HUES6 (cell line): ENCODE measurements at regions not wholly inside any gene's neighbourhood (a gene's known extent, or its start where the extent isn't known, plus 50 kb on each side); places are given as distances from the start of the nearest gene placed in this dataset.
"Not testable (repeated sequence)": the region's sequence is repeated elsewhere in the genome, so short reads cannot be mapped to it uniquely, and the experiment has no call there.

Source experiments
- H3K27ac ChIP-seq: 2 replicates; pipeline ENCODE4 v1.7.0; 2013; ENCODE audit warnings: low read depth, mild to moderate bottlenecking, low read length, inconsistent platforms
- H3K27me3 ChIP-seq: 2 replicates; pipeline ENCODE4 v1.6.1; 2013; ENCODE audit warnings: low read length; ENCODE audit not compliant: control insufficient read depth, insufficient read depth
- H3K36me3 ChIP-seq: 2 replicates; pipeline ENCODE4 v1.6.1; 2013; ENCODE audit warnings: low read length; ENCODE audit not compliant: control insufficient read depth, insufficient read depth
- H3K4me1 ChIP-seq: 2 replicates; pipeline ENCODE4 v1.6.1; 2013; ENCODE audit warnings: low read length; ENCODE audit not compliant: control insufficient read depth, insufficient read depth
- H3K4me3 ChIP-seq: 2 replicates; pipeline ENCODE4 v1.5.1; 2013; ENCODE audit warnings: low read depth, low read length
- H3K9ac ChIP-seq: one replicate; pipeline ENCODE4 v1.6.1; 2013; ENCODE audit warnings: mild to moderate bottlenecking, low read length
- H3K9me3 ChIP-seq: 2 replicates; pipeline ENCODE4 v1.6.1; 2013; ENCODE audit warnings: low read depth, low read length; ENCODE audit not compliant: control insufficient read depth, insufficient read depth

- H3K4me3 ChIP-seq, H3K27ac ChIP-seq, H3K9me3 ChIP-seq, H3K9ac ChIP-seq, H3K4me1 ChIP-seq, H3K36me3 ChIP-seq, H3K27me3 ChIP-seq: not testable (repeated sequence)
Observed at GRCh38 chr22:10526079-10526478, 5001.9 kb upstream of the OR11H1 start.

GRCh38 chr22:10531141-10531540, 4996.9 kb upstream of the OR11H1 start:
- H3K36me3 ChIP-seq, H3K4me1 ChIP-seq, H3K27ac ChIP-seq, H3K9ac ChIP-seq, H3K4me3 ChIP-seq, H3K27me3 ChIP-seq, H3K9me3 ChIP-seq: not testable (repeated sequence)

- H3K27ac ChIP-seq, H3K9me3 ChIP-seq, H3K4me3 ChIP-seq, H3K36me3 ChIP-seq, H3K4me1 ChIP-seq, H3K27me3 ChIP-seq, H3K9ac ChIP-seq: not testable (repeated sequence)
Observed at GRCh38 chr22:10572531-10572930, 4955.5 kb upstream of the OR11H1 start.

DNA sequence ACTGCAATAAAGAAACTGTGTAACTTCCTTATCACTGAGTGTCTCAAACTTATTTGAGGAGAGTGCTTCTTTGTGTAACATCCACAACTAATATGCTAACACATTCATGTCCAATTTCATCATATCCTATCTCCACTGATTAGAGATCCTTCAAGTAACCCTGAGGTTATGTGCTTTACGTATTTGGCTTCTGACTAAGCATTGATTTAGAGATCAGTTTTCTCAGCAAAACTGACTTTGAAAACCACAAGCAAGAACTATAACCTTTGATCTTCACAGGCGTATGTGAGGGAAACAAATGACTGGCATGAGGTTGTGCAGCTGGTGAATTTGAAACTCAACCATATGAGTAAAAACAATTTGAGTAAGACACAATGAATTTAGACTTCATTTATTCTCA, 4926.9 kb upstream of the OR11H1 start:
- H3K27me3 ChIP-seq, H3K27ac ChIP-seq, H3K9ac ChIP-seq, H3K4me1 ChIP-seq, H3K9me3 ChIP-seq, H3K36me3 ChIP-seq, H3K4me3 ChIP-seq: not testable (repeated sequence)

GRCh38 chr22:10631961-10632360, 4896.0 kb upstream of the OR11H1 start:
- not testable (repeated sequence) for H3K9ac ChIP-seq, H3K36me3 ChIP-seq, H3K4me1 ChIP-seq, H3K4me3 ChIP-seq, H3K9me3 ChIP-seq, H3K27ac ChIP-seq, H3K27me3 ChIP-seq

DNA sequence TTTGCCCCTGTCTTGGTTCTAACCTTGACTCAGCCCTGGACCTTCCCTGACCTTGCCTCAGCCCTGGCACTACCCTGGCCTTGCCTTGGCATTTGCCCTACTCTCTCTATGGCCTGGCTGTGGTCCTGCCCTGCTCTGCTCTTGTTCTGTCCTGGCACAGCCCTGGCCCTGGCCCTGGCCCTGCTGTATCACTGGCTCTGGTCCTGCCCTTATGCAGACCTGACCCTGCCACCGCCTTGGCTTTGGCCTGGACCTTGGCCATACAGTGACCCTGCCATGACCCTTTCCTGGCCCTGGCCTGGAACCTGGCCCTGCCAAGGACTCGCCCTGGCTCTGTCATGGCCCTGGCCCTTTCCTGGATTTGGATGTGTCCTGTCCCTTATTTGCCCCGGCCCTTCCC, 4892.7 kb upstream of the OR11H1 start:
- not testable (repeated sequence) for H3K27ac ChIP-seq, H3K4me3 ChIP-seq, H3K27me3 ChIP-seq, H3K9ac ChIP-seq, H3K4me1 ChIP-seq, H3K9me3 ChIP-seq, H3K36me3 ChIP-seq

DNA sequence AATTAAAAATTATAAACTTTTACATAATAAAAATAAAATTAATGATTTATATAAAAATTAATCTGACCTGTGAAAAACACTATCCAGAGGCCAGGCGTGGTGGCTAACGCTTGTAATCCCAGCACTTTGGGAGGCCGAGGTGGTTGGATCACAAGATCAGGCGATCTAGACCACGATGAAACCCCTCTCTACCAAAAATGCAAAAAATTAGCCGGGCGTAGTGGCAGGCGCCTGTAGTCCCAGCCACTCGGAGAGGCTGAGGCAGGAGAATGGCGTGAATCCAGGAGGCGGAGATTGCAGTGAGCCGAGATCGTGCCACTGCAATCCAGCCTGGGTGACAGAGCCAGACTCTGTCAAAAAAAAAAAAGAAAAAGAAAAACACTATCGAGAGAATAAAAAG, 4865.2 kb upstream of the OR11H1 start:
- not testable (repeated sequence) for H3K36me3 ChIP-seq, H3K27me3 ChIP-seq, H3K9ac ChIP-seq, H3K27ac ChIP-seq, H3K9me3 ChIP-seq, H3K4me3 ChIP-seq, H3K4me1 ChIP-seq

DNA sequence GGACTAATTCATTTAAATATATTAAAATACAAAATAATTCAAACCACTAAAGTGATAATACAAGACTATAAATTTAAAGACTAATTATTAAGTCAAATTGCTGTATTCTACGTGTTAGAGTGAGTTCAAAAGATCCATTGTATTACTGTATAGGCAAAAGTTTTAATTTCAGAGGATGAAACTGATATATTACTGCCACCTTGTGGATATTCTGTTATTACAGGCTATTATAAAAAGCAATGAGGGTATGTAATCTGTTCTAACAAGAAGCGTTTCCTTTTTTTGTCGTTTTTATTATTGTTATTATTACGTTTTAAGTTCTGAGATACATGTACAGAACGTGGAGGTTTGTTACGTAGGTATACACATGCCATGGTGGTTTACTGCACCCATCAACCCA, 4854.9 kb upstream of the OR11H1 start:
- not testable (repeated sequence) for H3K4me1 ChIP-seq, H3K4me3 ChIP-seq, H3K27ac ChIP-seq, H3K27me3 ChIP-seq, H3K9ac ChIP-seq, H3K36me3 ChIP-seq, H3K9me3 ChIP-seq

DNA sequence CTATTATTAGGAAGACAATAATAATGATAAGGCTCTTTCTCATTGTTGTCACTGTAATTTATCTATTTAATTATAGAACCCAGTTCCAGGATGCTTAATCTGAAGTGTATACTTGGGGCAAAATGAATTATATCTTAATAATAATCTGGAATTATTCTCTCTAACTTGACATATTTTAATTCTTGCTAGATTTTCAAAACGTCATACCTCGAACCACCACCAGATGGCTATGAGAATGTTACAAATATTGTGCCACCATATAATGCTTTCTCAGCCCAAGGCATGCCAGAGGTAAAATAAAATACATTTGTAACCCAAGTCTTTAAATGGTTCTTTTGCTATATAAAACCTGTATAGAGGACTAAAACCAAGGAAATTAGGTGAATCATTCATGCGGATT, 4849.3 kb upstream of the OR11H1 start:
- H3K4me1 ChIP-seq, H3K36me3 ChIP-seq, H3K27me3 ChIP-seq, H3K9ac ChIP-seq, H3K9me3 ChIP-seq, H3K27ac ChIP-seq, H3K4me3 ChIP-seq: not testable (repeated sequence)

DNA sequence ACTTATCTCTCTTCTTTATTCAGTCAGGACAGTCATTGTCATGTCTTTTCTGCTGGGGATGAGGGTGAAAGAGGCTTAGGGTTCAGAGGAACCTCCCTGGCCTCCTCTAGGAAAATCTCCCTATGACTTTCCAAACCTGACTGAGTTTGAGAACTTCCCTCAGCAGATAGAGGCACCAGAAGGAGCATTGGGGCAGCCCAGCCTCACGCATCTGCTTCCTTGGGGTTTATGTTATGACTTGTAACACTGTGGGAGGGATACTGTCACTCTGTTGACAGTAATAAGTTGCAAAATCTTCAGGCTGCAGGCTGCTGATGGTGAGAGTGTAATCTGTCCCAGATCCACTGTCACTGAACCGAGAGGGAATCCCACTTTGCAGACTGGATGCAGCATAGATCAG, 4842.6 kb upstream of the OR11H1 start:
- H3K9me3 ChIP-seq, H3K4me1 ChIP-seq, H3K27me3 ChIP-seq, H3K4me3 ChIP-seq, H3K9ac ChIP-seq, H3K27ac ChIP-seq, H3K36me3 ChIP-seq: not testable (repeated sequence)

DNA sequence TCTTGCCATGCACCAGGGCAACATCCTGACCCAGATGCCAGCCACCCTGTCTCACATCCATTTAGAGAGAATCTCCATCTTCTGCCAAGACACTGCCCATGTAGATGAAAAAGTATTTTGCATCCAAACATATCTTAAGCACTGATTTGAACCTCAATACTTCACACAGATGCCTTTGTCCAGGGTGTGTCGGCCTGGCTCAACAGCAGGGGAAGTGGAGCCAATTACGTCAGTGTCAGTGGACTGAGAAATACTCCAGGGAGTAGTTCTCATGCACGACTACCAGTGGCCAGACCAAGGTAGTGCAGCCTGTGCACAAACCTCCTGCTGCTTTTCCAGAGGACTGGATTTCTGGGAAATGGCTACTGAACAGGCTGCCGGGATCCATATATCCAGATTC, 4840.7 kb upstream of the OR11H1 start:
- H3K9me3 ChIP-seq, H3K36me3 ChIP-seq, H3K27ac ChIP-seq, H3K4me3 ChIP-seq, H3K9ac ChIP-seq, H3K4me1 ChIP-seq, H3K27me3 ChIP-seq: not testable (repeated sequence)

DNA sequence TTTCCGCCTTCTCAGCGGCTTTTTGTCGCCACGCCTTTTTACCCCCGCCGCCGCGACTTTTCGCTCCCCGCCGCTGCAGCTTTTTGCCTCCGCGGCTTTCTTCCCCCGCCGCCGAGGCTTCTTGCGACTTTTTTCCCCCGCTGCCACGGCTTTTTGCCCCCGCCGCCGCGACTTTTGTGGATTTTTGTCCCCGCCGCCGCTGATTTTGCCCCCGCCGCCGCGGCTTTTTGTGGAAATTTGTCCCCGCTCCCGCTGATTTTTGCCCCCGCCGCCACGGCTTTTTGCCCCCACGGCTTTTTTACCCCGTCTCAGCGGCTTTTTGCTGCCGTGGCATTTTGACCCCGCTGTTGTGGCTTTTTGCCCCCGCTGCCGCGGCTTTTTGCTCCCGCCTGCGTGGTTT, 4829.2 kb upstream of the OR11H1 start:
- H3K36me3 ChIP-seq, H3K4me3 ChIP-seq, H3K4me1 ChIP-seq, H3K27ac ChIP-seq, H3K9me3 ChIP-seq, H3K9ac ChIP-seq, H3K27me3 ChIP-seq: not testable (repeated sequence)
